Hematopoietic multipotent progenitor cell treated with erythropoietin and hydrocortisone succinate and interleukin-3 and kit ligand, for 15 days (in vitro differentiated cells): ENCODE measurements at regions not wholly inside any gene's neighbourhood (a gene's known extent, or its start where the extent isn't known, plus 50 kb on each side); places are given as distances from the start of the nearest gene placed in this dataset.

Experiments
- DNase-seq: peaks from one replicate; pipeline ENCODE4 v3.0.0-alpha.2; 2015; ENCODE audit warnings: low spot score

DNA sequence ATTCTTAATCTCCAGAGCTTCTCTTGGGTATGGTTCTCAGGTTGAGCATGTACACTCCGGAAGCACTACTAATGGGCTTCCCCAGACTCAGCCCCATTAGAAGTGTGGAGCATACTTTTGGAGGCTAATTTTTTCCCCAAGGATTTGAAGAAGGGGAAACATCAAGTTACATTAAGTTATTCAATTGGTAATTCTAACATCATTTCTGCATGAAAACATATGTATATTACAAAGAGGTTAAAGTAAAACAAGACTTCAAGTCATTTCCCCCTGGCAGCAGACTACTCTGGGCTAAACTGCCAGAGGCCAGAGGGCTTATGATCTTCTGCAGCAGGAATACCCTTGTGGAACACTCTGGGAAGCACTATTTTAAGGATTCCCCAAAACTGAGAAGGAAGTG lies 227.7 kb upstream of the STK17B start:
- DNase-seq, result no peak

DNA sequence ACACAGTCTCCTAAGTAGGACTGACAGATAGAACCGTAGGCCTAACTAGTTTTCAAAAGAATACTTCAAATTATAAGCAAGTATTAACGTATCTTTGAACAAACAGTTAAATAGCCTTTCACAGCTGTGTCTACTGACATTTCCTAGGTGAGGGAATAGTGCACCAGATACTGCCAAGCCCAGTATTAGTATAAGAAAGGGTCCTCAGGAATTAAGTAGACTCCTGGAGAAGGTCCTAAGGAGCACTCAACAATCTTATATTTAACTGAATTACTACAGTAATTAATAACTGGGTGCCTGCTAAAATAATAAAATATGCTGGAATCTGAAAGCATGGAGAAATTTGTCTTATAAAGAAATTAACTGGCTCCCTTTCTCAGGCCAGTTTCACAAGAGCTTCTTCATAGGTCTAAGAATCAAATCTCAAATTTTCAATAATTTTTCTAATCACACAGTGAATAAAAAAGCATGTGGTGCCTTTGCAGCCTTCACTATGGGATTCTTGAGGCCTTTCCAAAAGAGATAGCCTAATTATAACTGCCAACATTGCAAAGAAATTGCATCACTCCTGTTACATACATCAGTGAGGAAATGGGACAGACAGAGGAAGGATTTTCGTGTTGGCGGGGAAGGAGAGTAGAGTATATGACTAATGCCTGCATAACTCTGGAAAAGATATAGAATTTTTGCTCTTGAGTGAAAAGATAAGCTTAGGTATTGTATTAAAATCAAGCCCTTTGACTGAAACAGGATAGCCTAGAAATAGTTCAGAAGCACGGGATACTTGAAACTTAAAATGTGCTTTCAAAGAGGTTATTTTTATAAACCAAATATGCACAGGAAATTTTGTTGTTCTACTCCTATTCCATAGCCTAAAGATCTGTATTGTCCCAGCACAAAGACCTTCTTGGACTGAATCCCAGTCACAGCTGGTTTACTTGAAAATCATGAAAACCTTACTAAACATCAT lies 228.6 kb upstream of the STK17B start:
- no peak for DNase-seq

DNA sequence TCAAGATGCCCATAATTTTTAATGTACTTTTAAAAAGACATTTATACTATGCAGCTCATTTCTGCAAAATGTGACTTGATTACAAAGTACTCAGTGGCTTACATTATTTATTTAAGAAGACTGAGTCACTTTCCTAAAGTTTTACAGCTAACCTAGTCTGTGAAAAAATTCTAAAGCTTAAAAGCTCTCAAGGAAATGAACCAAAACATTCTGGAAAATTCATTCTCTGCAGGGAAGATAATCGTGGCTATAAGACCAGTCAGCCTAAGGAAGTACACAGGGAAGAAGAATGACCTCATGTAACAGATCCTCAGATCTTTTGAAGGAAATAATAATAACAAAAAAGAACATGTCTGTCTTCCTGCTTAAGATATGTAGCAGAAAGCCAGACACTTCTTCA lies 232.1 kb upstream of the STK17B start:
- no peak for DNase-seq

DNA sequence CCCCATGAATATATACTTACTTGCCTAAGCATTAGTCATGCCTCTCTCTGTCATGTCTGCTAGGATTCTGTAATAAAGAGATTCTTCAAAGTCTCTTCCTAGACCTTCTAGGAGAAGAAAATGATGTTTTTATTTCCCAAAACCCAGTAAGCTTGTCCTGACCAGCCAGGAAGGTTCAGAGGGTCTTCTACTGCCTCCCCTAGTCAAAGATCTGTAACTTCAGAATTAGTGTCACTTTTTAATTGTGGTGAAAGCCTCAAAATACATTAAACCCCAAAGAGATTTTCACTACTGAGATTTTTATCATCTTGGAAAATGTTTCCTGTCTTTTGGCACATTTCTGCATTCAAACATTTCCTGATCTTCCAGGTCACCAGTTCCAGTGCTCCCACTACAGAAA lies 232.9 kb upstream of the STK17B start:
- DNase-seq, result no peak

DNA sequence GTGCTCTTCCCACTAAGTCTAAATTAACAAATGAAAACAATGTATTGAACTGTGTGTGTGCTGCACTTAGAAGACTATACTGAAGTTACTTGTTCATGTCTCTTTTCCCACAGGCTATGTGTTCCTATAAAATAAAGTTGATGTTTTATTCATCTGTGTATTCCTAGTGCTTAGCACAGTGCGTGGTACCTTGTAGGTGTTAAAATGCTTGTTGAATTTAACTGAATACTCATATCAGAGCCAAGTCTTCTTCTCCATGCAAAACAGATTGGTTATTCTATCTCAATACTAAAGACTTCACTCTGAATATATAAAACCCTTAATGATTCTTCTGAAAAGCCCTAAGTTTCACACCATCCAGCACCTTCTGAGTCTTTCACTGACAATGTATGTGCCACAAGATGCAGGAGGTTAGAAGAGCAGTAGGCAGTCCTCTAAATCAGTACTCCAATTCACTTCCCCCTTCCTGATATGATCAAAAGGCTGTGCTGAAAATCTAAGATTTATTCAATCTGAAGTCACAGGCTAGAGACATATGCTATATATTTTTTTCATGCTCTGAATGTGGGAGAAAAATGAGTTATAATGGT lies 231.7 kb upstream of the CCDC150 start:
- no peak for DNase-seq

DNA sequence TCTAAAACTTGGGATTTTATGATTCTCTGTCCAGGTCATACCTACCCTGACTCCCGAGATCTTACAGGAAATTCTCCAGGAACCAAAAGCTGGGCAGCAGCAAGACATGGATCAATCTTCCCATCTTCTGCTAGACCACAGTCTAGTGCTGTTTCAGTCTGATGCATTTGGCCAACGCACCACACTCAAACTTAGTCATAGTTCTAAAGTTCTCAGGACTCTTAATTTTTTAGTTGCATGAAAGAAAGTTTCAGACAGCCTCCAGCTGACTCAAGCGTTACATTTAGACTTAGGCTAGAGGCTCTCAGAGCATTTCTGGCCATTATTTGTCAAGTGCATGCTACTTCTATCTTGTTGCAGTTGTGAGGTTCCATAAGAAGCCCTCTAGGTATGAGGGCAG lies 230.1 kb upstream of the CCDC150 start:
- no peak for DNase-seq

DNA sequence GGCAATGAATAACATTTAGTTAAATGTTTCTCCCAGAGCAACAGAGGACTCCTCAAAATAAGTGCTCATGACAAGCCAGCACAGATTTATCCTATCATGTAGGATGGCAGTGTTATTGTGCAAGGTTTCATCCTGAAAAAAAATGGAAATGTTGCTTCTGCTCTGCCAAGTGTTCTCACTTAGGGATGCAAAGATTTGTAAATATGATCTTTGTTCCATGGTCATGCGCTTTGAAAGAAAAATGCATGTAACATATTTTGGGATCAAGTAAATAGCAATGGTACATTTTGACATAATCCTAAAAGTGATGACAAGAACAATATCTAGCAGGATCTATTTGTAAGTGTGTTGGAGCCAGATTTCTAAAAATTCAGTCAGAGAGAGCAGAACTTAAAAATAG lies 229.5 kb upstream of the CCDC150 start:
- DNase-seq, result no peak

DNA sequence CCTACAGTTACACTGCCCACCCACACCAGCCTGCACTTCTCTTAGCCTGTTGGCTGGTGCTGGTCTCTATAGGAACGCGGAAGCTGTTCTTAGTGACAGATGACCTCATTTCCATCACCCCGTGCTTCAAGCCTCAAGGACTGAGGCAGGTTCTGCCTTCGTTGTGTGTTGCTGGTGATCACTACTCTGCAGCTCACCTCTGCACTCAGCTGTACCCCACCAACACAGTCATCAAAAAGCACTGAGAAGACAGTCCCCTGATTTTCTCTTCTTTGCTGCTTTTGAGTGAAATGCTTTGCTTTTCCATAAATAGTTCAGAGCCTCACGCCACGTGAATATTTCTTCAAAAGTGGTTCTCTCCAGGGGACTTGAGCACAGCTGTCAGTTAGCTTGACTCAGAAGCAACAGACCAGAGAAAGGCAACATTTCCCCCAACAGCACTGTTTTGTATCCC lies 225.7 kb upstream of the CCDC150 start:
- no peak for DNase-seq

DNA sequence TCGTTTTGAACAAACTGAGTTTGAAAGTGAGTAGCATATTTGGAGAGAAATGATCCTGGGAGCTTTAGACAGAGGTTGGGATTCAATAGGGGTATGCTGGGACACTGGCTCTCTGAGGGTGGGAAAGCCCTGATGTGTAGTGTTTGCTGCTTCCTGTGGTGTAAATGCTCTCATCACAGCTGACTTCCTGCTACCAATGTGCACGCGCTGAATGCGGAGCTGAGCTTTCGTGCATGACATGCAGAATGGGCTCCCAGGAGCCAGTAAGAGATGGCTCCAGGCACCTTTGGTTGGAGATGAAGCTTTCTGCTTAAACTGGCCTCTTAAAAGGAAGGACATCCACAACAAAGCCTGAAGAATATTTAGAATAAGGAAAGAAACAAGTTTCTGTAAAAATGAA lies 224.1 kb upstream of the CCDC150 start:
- no peak for DNase-seq

DNA sequence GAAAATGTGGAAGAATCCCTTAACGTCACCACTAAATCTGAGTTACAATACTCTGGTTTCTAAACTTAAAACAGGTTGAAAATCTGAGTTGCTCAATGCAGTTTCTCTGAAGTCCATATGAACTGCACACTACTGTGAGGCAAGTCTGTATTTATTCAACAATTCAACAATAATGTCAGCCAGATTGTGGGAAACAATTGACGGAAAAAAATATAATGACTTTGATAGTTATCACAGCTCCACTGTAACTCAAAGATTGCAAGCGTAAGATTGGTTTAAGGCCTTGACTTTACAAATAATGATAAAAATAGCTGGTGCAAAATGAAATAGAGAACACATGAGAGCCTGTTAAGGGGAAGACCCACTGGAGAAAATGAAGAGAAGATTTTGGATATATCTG lies 219.4 kb upstream of the CCDC150 start:
- DNase-seq, result no peak

DNA sequence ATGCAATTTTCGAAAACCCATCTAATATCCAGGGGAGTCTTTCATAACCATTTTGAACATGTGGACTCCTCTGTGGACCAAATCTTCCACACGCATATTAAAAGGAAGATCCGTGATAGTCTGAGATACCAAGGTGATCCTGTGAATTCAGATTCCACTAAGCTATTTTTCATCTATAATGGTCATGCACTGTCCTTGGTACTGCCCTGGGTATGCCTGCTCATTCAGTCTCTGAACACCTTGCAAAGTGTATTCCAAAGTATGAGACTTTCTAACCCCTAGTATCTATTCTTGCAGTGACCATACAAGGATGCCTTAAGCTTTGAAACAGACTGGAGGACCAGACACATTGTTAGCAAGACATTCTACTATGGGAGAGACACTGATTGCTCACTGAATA lies 217.6 kb upstream of the CCDC150 start:
- DNase-seq, result no peak

DNA sequence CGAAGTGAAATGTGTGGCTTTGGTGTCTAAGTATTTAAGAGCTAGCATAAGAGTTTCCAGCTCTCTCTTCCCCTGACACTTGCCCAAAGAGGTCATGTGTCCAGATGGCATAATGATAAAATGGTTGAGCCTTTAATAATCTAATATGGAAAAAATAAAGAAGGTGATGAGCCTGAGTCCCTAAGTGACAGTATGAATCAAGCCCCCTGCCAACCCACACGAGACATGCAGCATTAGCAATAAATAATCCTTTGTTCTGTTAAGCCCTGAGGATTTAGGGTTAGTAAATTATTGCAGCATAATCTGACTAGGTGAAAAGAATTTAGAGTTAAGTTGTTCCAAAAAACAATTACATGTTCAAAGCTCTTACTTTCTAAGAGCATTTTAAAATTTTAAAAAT lies 217.2 kb upstream of the CCDC150 start:
- no peak for DNase-seq

DNA sequence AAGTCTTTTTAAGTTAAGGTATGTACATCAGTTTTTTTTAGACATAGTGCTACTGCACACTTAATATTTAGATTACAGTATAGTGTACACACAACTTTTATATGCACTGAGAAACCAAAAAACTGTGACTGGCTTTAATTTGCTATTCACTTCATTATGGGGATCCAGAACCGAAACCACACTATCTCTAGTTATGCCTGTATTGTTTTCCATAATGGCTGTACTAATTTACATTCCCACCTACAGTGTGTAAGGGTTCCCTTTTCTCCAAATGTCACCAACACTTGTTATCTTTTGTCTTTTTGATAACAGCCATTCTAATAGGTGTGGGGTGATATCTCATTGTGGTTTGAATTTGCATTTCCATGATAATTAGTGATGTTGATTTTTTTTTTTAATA lies 213.4 kb upstream of the CCDC150 start:
- no peak for DNase-seq

DNA sequence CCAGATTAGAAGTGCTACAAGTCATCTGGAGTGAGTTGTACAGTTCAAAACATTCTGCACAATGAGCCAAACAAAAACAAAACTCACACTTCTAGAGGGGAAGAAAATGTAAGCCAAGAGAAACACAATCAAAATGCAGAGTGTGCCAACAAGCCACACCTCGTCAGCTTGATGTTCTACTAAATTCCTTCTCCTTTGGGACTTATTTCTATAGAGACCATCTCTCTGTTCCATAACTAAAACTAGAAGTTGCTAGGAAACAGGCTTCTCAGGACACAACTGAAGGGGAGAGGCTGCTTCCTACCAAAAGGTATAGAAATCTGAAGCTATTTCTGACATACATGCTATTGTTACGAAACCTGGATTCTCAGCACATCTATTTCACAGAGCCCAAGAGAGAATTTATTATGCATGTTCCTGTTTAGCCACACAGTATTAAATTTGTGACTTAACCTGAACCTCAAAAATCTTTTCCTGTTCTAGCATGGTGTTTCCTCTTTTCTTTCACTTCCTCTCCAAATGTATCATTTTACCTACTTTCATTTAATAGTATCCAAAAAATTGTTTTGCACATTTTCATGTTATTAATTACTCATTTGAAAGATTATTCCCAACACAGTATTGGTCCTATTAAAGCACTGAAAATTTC lies 211.4 kb upstream of the CCDC150 start:
- no peak for DNase-seq

DNA sequence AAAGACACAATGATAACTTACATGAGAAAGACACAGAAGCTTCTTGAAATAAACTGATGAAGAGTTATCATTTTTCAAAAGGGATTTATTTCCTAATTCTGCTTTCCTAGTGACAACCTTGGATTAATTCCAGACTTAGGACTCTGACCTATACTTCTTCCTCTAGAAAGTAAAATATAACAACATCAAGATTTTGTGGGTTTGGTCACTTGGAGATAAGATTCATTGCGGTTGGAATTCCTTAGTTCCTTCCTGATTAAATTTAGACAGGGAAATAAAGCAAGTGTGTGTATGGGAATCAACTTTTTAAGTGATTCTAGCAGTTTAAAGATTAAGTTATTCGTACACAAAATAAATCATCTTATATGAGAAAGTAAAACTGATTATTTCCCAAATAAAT lies 208.4 kb upstream of the CCDC150 start:
- DNase-seq, result no peak

DNA sequence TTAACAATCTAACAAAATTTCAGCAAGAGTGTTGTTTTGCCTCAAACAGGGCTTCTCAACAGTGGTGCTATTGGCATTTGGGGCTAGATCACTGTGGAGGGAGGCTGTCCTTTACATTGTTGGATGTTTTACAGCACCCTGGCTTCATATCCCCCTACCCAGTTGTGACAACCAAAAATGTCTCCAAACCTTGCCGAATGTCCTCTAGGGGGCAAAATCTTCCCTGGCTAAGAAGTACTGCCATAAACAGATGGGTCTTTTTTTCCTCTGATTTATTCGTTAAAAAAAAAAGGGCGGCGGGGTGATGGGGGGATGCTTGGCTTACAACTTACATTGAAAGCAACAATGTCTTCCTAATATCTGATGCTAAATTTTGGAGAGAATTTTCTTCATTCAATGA lies 207.6 kb upstream of the CCDC150 start:
- no peak for DNase-seq

DNA sequence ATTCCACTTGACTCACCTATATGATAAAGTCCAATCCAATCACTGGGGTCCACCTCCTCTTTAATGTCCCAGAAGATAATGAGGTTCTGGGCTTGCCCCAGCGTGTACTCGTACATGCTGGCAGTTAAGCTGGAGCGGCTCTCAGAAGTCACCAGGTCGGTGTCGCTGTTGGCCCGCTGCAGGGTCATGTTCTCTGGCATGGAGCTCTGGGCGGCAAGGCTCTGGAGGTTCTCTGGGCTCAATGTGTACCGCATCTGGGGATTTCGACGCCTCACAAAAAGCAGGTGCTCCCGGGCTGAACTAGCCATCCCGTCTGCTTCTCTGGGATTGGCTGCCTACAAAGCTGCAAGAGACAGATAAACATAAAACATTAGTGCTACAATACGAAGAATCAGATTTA lies 206.4 kb upstream of the CCDC150 start:
- no peak for DNase-seq

DNA sequence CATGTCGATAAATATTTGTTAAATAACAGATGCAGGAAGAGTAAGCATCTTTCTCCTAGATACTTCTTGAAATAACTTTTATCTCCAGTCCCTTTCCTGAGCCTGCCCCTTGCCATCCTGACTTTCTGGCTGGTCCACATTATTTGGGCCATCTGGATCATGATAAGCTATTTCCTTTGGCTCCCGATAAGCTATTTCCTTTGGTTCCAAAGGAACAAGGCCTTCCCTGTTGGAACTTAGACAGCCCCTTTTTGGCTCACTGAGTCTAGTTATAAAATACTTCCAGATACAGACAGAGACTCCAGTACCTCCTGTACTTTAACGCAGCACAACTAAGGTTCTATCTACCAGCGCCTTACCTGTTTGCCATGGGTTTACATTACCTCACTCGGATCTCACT lies 205.3 kb upstream of the CCDC150 start:
- DNase-seq, result no peak

DNA sequence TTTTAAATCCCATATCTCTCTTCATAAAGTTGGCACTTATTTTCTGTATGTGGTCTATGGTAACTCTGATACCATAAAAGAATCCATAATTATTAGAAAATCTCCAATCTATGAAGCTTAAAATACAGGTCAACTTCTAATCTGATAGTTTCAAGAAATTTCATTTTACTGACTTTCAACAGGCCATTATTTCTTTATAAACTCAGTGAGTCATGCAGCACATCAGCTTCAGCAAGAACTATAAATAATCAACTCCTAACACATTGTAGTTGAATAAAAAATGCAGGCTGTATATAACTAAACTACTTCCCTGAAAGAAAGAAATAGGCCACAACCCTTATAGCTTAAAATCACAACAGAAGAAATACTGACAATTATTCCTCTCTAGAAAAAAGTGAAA lies 204.3 kb upstream of the CCDC150 start:
- no peak for DNase-seq

DNA sequence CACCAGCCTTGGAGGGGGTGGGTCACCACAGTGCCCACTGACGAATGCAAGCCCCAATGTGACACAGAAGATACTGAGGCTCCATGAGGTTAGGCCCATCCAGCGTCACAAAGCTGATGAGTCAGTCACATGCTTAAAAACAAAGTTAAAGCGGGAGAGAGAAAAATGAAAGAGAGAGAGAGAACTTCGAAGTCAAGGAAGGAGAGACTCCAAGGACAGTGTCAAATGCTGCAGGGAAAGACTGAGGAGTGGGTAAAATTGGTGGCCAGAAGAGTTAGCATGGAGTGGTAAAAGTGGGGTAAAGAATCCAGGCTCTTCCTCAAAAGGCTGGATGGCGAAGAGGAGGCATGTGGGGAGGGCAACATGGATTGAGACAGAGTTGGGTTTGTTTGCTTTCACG lies 201.9 kb upstream of the CCDC150 start:
- DNase-seq, result no peak

DNA sequence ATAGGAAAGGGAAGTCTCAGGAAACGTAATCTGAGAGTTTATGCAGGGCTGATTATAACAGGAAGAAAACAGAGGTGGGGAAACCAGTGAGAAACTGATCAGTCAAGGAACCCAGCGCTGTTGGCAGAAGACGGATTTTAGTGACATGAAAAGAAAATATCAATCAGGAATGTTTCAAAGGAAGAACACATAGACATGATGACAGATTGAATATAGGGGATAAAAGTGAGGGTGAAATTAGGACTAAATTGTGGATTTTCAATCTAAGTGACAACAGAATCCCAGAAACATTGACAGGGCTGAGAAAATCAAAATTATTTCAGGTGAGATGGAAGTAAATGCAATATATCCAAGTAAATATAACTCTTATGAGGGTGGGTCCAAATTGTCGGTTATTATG lies 199.8 kb upstream of the CCDC150 start:
- DNase-seq, result no peak

DNA sequence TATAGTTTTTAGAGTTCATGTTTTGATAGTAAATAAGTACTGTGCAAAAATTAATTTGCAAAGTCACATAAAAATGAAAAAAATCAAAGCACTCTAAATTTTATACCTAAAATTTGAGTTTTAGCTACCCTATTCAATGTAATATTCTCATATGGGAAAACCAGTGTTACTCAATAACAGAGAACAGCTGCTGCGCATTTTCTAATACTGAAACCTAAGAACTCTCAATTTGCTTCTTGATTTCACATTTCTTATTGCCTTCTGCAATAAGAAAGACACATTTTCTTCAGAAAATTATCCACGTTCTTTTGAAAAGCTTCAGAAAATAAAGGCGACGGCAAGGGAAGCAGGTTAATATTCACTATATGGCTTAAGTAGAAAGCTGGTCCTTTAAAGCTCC lies 199.1 kb upstream of the CCDC150 start:
- no peak for DNase-seq

DNA sequence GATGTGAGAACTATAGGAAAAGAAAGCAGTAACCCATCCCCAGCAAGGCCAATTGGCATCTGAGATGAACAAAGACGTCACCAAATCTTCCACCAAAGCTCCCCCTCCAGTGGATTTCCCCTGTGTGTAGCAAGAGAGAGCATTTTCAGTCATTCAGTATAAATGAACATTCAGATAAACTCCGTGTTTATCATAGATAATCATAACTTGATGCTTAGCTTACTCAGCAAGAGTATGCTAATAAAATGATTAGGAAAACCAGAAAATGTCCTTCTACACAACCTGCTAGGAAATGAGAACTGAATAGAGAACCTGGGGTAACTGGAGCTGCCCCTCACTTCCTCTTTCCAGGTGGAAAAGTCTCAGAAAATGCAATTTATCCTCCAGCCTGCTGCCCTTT lies 198.0 kb upstream of the CCDC150 start:
- DNase-seq, result no peak
